WERI-Rb-1 (cell line): ENCODE measurements at regions not wholly inside any gene's neighbourhood (a gene's known extent, or its start where the extent isn't known, plus 50 kb on each side); places are given as distances from the start of the nearest gene placed in this dataset.

Source experiments
- DNase-seq: peaks from one replicate; pipeline ENCODE4 v3.0.0-alpha.2; 2020
- H3K27ac ChIP-seq: fragments of 250-450 bp; sonication (Bioruptor Pico); 2 replicates; pipeline ENCODE4 v1.5.1; 2020; ENCODE audit warnings: mild to moderate bottlenecking, moderate library complexity
- H3K27me3 ChIP-seq: fragments of 250-450 bp; sonication (Bioruptor Pico); 2 replicates; pipeline ENCODE4 v1.5.1; 2021; ENCODE audit warnings: mild to moderate bottlenecking, low read depth, moderate library complexity; ENCODE audit not compliant: insufficient read depth, severe bottlenecking
- H3K36me3 ChIP-seq: fragments of 250-450 bp; sonication (Bioruptor Pico); 2 replicates; pipeline ENCODE4 v1.5.1; 2020; ENCODE audit warnings: mild to moderate bottlenecking, moderate library complexity
- H3K4me3 ChIP-seq: 2 replicates; pipeline ENCODE4 v1.5.1; 2011; ENCODE audit warnings: low read depth, mild to moderate bottlenecking, control low read depth, low read length
- H3K9me3 ChIP-seq: fragments of 250-450 bp; sonication (Bioruptor Pico); 2 replicates; pipeline ENCODE4 v1.5.1; 2021; ENCODE audit warnings: mild to moderate bottlenecking, moderate library complexity; ENCODE audit not compliant: severe bottlenecking
- TF ChIP-seq, protein P1 (sequence below): IDR thresholded peaks from 2 replicates; pipeline ENCODE4 v1.5.1; 2011; ENCODE audit warnings: low read depth, mild to moderate bottlenecking, control low read depth, inconsistent platforms, low read length

DNA sequence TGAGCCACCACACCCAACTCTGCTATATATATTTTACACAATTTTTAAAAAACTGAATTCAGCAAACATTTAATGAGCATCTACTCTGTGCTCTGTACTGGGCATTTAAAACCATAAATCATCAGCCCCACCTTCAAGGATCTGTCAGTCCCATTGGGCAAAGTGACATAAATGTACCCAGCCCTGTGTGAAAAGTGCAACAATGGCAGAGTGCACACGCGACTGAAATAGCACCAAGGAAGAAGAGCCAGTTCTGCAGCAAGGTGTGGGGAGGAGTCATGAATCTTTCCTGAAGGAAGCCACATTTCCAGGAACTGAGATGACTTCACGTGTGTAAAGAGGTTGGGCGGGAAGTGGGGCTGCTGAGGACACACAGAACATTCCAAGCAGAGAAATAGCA lies 111.5 kb upstream of the ATP6AP2 start:
- Histone ChIP-seq H3K36me3 (no peaks in the 10 kb centered on the region), H3K9me3 (peaks cover 3% of the 10 kb centered on the region), H3K27me3 (peaks cover 11% of the 10 kb centered on the region), H3K4me3 (no peak overlapping the region), H3K27ac (no peak overlapping the region)
- TF ChIP-seq, protein P1, sequence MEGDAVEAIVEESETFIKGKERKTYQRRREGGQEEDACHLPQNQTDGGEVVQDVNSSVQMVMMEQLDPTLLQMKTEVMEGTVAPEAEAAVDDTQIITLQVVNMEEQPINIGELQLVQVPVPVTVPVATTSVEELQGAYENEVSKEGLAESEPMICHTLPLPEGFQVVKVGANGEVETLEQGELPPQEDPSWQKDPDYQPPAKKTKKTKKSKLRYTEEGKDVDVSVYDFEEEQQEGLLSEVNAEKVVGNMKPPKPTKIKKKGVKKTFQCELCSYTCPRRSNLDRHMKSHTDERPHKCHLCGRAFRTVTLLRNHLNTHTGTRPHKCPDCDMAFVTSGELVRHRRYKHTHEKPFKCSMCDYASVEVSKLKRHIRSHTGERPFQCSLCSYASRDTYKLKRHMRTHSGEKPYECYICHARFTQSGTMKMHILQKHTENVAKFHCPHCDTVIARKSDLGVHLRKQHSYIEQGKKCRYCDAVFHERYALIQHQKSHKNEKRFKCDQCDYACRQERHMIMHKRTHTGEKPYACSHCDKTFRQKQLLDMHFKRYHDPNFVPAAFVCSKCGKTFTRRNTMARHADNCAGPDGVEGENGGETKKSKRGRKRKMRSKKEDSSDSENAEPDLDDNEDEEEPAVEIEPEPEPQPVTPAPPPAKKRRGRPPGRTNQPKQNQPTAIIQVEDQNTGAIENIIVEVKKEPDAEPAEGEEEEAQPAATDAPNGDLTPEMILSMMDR = no peak
- no peak for DNase-seq

DNA sequence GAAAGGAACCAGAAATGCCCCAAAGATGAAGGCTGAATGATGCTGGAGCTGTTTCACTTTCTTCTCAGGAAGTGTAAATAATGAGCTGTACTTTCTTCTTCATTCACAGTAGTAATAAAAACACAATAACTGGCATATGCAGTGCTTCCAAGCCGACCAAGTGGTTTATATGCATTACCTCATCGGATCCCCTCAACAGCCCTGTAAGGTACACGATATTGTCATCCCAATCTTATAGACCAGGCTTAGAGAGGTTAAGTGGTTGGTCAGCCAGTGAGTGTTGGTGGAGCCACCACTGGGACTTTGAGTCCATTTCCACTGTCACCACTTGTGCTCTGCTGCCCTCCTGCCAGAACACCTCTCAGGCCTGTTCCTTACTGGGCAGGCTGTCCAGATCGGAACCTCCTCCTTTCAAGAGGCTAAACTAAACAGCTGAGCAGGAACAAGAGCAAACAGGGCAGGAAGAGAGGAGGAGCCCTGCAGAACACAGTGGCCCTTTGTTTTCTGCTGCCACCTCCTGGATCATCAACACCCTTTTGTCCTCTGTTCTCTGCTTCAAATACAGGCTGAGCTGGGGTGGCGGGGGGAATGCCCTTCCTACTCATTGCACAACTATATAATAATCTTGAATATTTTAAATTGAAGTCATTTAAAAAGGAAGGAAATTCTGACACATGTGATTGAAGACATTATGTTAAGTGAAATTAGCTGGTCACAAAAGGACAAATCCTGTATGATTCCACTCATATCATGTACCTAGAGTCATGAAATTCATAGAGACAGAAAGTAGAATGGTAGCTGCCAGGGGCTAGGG lies 112.5 kb upstream of the ATP6AP2 start:
- peak; percentile 66 for DNase-seq
- Histone ChIP-seq H3K9me3 (peaks cover 3% of the 10 kb centered on the region), H3K4me3 (no peak overlapping the region), H3K36me3 (no peaks in the 10 kb centered on the region), H3K27me3 (peaks cover 11% of the 10 kb centered on the region), H3K27ac (no peak overlapping the region)
- TF ChIP-seq, protein P1 = peak; percentile 78

DNA sequence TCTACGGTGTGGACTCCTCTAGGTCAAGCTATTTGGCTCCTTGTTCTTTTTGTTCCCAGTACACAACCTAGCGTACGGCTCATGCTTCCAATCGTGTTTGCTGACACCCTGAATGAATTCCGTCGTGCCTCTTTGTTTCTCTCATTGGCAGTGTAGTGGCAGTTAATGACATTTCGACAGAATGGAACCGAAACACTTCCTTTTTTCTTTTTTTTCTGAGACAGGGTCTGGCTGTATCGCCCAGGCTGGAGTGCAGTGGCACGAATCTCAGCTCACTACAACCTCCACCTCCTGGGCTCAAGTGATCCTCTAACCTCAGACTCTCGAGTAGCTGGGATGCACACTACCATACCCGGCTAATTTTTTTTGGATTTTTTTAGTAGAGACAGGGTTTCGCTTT lies 113.3 kb upstream of the ATP6AP2 start:
- no peak for DNase-seq
- Histone ChIP-seq H3K27me3 (peaks cover 11% of the 10 kb centered on the region), H3K27ac (no peak overlapping the region), H3K36me3 (no peaks in the 10 kb centered on the region), H3K9me3 (peaks cover 3% of the 10 kb centered on the region), H3K4me3 (no peak overlapping the region)
- TF ChIP-seq, protein P1 = no peak

DNA sequence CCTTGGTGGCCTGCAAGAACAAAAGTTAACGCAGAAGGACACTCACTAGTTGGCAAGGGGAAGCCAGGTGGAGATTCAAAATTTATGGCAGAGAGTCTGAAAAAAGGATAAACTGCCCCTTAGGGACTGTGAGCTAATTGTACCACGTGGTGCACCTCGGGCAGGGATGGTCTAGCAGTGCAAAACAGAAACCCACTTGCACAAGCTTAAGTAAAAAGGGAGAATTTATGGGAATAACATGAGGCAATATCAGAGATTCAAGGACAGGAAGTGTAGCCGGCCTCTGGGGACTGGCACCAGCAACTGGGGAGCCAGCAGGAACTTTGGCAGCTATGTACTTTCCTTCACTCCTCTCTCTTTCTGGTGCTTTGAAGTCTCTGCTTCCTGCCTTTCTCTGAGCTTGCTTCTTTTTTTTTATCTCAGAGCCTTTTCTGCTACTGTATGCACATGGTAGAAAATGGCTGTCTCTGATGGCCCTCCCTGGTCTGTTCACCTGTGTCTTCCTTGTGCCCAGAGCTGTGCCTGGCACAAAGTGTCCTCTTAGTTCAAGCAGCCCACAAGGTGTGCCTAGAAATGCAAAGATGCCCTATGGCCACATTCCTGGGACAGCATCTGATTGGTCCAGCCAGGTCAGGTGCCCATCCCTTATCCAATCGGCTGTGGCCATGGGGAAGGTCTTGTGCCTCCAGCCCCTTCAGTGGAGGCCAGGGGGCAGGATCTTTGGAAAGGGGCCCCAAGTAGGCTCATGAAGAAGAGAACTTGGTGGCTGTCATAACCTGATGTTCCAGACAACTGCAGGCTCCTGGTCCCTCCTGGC lies 114.8 kb upstream of the ATP6AP2 start:
- Histone ChIP-seq H3K27me3 (peaks cover 12% of the 10 kb centered on the region), H3K27ac (no peak overlapping the region), H3K36me3 (no peaks in the 10 kb centered on the region), H3K9me3 (peaks cover 3% of the 10 kb centered on the region), H3K4me3 (no peak overlapping the region)
- TF ChIP-seq, protein P1 = no peak
- no peak for DNase-seq

DNA sequence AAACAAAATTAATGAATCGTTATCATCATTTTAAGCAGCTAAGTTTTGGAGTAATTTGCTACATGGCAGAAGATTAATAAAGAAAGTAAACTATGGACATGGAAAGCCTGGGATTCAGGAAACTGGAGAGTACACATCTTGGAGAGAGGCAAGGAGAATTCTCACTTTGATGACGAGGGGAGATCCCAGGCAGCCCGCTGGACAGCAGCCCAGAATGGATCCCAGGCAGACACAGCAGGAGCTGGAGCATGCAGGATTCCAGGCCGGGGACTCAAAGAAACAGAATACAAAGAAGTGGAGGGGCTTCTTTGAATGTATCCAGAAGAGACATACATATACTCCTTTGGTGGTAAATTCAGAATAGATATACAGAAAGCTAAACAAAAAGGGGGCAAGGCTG lies 118.0 kb upstream of the ATP6AP2 start:
- TF ChIP-seq, protein P1 = no peak
- Histone ChIP-seq H3K27ac (no peak overlapping the region), H3K9me3 (peaks cover 3% of the 10 kb centered on the region), H3K27me3 (peaks cover 13% of the 10 kb centered on the region), H3K36me3 (no peaks in the 10 kb centered on the region), H3K4me3 (no peak overlapping the region)
- no peak for DNase-seq
